Neuron (in vitro differentiated cells): ENCODE measurements at regions not wholly inside any gene's neighbourhood (a gene's known extent, or its start where the extent isn't known, plus 50 kb on each side); places are given as distances from the start of the nearest gene placed in this dataset.

Experiments used
- H2AFZ ChIP-seq: one replicate; pipeline ENCODE4 v1.6.1; 2013; ENCODE audit warnings: low read depth, mild to moderate bottlenecking, inconsistent platforms, low read length, moderate library complexity
- H3K27me3 ChIP-seq: one replicate; pipeline ENCODE4 v1.6.1; 2013; ENCODE audit warnings: low read length; ENCODE audit not compliant: insufficient read depth
- H3K36me3 ChIP-seq: one replicate; pipeline ENCODE4 v1.6.1; 2013; ENCODE audit warnings: low read length; ENCODE audit not compliant: insufficient read depth
- H3K4me1 ChIP-seq: one replicate; pipeline ENCODE4 v1.6.1; 2013; ENCODE audit warnings: low read length; ENCODE audit not compliant: insufficient read depth
- H3K4me3 ChIP-seq: 2 replicates; pipeline ENCODE4 v1.5.1; 2013; ENCODE audit warnings: mild to moderate bottlenecking, low read length, moderate library complexity
- H3K9me3 ChIP-seq: one replicate; pipeline ENCODE4 v1.6.1; 2013; ENCODE audit warnings: low read length

GRCh38 chr2:225738735-225739134 is 339.2 kb downstream of the NYAP2 start:
- Histone ChIP-seq H3K36me3 (no peaks in the 10 kb centered on the region), H3K4me3 (no peak overlapping the region), H3K4me1 (no peaks in the 10 kb centered on the region), H2AFZ (no peak overlapping the region), H3K27me3 (no peaks in the 10 kb centered on the region), H3K9me3 (no peaks in the 10 kb centered on the region)

GRCh38 chr2:225737556-225737955 is 338.0 kb downstream of the NYAP2 start:
- no peaks in the 10 kb centered on the region for H3K27me3 ChIP-seq
- no peaks in the 10 kb centered on the region for H3K9me3 ChIP-seq
- H2AFZ ChIP-seq, result no peak overlapping the region
- H3K4me3 ChIP-seq, result no peak overlapping the region
- no peaks in the 10 kb centered on the region for H3K4me1 ChIP-seq
- no peaks in the 10 kb centered on the region for H3K36me3 ChIP-seq

- H3K27me3 ChIP-seq, result no peaks in the 10 kb centered on the region
- no peak overlapping the region for H3K4me3 ChIP-seq
- no peaks in the 10 kb centered on the region for H3K36me3 ChIP-seq
These were observed 336.3 kb downstream of the NYAP2 start for GRCh38 chr2:225735844-225736243.

GRCh38 chr2:225725726-225726125 is 326.2 kb downstream of the NYAP2 start:
- Histone ChIP-seq H3K4me3 (no peak overlapping the region), H3K9me3 (no peaks in the 10 kb centered on the region), H2AFZ (no peak overlapping the region)

More at GRCh38 chr2:225735844-225736243, 336.3 kb downstream of the NYAP2 start:
- H3K4me1 ChIP-seq, result no peaks in the 10 kb centered on the region
- H3K9me3 ChIP-seq, result no peaks in the 10 kb centered on the region
- H2AFZ ChIP-seq, result no peak overlapping the region

More at GRCh38 chr2:225725726-225726125, 326.2 kb downstream of the NYAP2 start:
- no peaks in the 10 kb centered on the region for H3K4me1 ChIP-seq
- H3K36me3 ChIP-seq, result no peaks in the 10 kb centered on the region
- H3K27me3 ChIP-seq, result no peaks in the 10 kb centered on the region
